H1 (cell line): ENCODE measurements at regions not wholly inside any gene's neighbourhood (a gene's known extent, or its start where the extent isn't known, plus 50 kb on each side); places are given as distances from the start of the nearest gene placed in this dataset.

Experiments
- CTCF ChIA-PET: fragments of 300-600 bp; sonication (Branson Sonifier 250); formaldehyde crosslinking; loops from one replicate; lab custom pipeline; 2021; ENCODE audit not compliant: partially characterized antibody; lab: Charles Lee
- POLR2A ChIA-PET: fragments of 300-600 bp; sonication (Branson Sonifier 250); formaldehyde crosslinking; loops from one replicate; lab custom pipeline; 2021; ENCODE audit warnings: inconsistent platforms; ENCODE audit not compliant: partially characterized antibody; lab: Charles Lee
- DNase-seq, 2 experiments: peaks; one replicate each; pipeline versions ENCODE4 v3.0.0 to v3.0.0-alpha.2; 2010 to 2022; ENCODE audit warnings: low spot score in 2 of 2, low read depth in 1 of 2, mixed read lengths in 1 of 2
- FAIRE-seq: peaks from 2 replicates; lab custom pipeline; 2011; peaks lifted over from hg19 to GRCh38; lab: Jason Lieb, UNC
- H2AFZ ChIP-seq: 2 replicates; pipeline ENCODE4 v1.8.1; 2012; ENCODE audit warnings: low read length, inconsistent platforms
- H2AK5ac ChIP-seq: 2 replicates; pipeline ENCODE4 v1.6.1; 2013; ENCODE audit warnings: low read depth, low read length
- H2BK120ac ChIP-seq: replicated peaks from 2 replicates; pipeline ENCODE3; 2013; ENCODE audit warnings: low read depth, low read length, inconsistent platforms
- H2BK12ac ChIP-seq: 2 replicates; pipeline ENCODE4 v1.6.1; 2013; ENCODE audit warnings: low read depth, low read length
- H2BK15ac ChIP-seq: 2 replicates; pipeline ENCODE4 v1.6.1; 2013; ENCODE audit warnings: low read length
- H2BK20ac ChIP-seq: 2 replicates; pipeline ENCODE4 v1.6.1; 2013; ENCODE audit warnings: low read length
- H2BK5ac ChIP-seq: 2 replicates; pipeline ENCODE4 v1.6.1; 2013; ENCODE audit warnings: low read depth, low read length
- H3K14ac ChIP-seq: 2 replicates; pipeline ENCODE4 v1.6.1; 2013; ENCODE audit warnings: inconsistent platforms; ENCODE audit not compliant: insufficient read length
- H3K18ac ChIP-seq: 2 replicates; pipeline ENCODE4 v1.6.1; 2013; ENCODE audit warnings: low read length; ENCODE audit errors: extremely low read depth
- H3K23ac ChIP-seq: 2 replicates; pipeline ENCODE4 v1.6.1; 2013; ENCODE audit warnings: inconsistent platforms; ENCODE audit not compliant: insufficient read length
- H3K23me2 ChIP-seq: 2 replicates; pipeline ENCODE4 v1.6.1; 2013; ENCODE audit warnings: low read depth, low read length
- H3K27ac ChIP-seq: 2 replicates; pipeline ENCODE4 v1.6.1; 2011; ENCODE audit warnings: low read depth, low read length, inconsistent platforms
- H3K27me3 ChIP-seq, 4 experiments: replicated peaks in 1 of 4; 1 replicate in 1 of 4; 2 replicates in 3 of 4; pipeline versions ENCODE4 v1.6.1 to v1.8.1; 2011 to 2013; ENCODE audit warnings: low read length in 3 of 4, mild to moderate bottlenecking in 3 of 4, inconsistent platforms in 2 of 4, mixed read lengths in 2 of 4, moderate library complexity in 1 of 4; ENCODE audit not compliant: control insufficient read depth in 3 of 4, insufficient read depth in 3 of 4; ENCODE audit errors: extremely low read depth in 1 of 4
- H3K36me3 ChIP-seq, 4 experiments: 2 replicates each; pipeline versions ENCODE4 v1.6.1 to v1.8.1; 2011 to 2013; ENCODE audit warnings: mild to moderate bottlenecking in 4 of 4, low read length in 3 of 4, moderate library complexity in 2 of 4, control low read depth in 1 of 4, inconsistent platforms in 1 of 4; ENCODE audit not compliant: insufficient read depth in 4 of 4, control insufficient read depth in 2 of 4
- H3K4ac ChIP-seq: replicated peaks from 2 replicates; pipeline ENCODE3; 2013; ENCODE audit warnings: low read length, low read depth, mixed read lengths, inconsistent platforms; ENCODE audit not compliant: insufficient read length
- H3K4me1 ChIP-seq, 4 experiments: replicated peaks in 1 of 4; 1 replicate in 1 of 4; 2 replicates in 3 of 4; pipeline versions ENCODE4 v1.6.1 to v1.8.1; 2011 to 2013; ENCODE audit warnings: low read length in 3 of 4, inconsistent platforms in 2 of 4, mixed read lengths in 1 of 4; ENCODE audit not compliant: insufficient read depth in 4 of 4, control insufficient read depth in 3 of 4
- H3K4me2 ChIP-seq, 2 experiments: 2 replicates each; pipeline versions ENCODE4 v1.6.1 to v1.8.1; 2011 to 2013; ENCODE audit warnings: low read depth in 2 of 2, low read length in 2 of 2, control low read depth in 1 of 2, inconsistent platforms in 1 of 2, mild to moderate bottlenecking in 1 of 2; ENCODE audit not compliant: insufficient read depth in 1 of 2
- H3K4me3 ChIP-seq, 4 experiments: fragments of 200-600, 300-600 bp in 1 of 4; sonication (generic), shearing (Covaris generic), sonication (Bioruptor Twin) in 1 of 4; 2 replicates each; pipeline versions ENCODE4 v1.5.1 to v1.8.1; 2011 to 2016; ENCODE audit warnings: low read length in 4 of 4, low read depth in 3 of 4, control low read depth in 2 of 4, inconsistent platforms in 2 of 4, mild to moderate bottlenecking in 2 of 4, mixed read lengths in 1 of 4, moderate library complexity in 1 of 4; ENCODE audit not compliant: insufficient read depth in 2 of 4; ENCODE audit errors: extremely low read depth in 1 of 4
- H3K56ac ChIP-seq: replicated peaks from 2 replicates; pipeline ENCODE3; 2013; ENCODE audit warnings: low read depth, mild to moderate bottlenecking, mixed read lengths, low read length, inconsistent platforms; ENCODE audit not compliant: insufficient read length
- H3K79me1 ChIP-seq: 2 replicates; pipeline ENCODE4 v1.6.1; 2013; ENCODE audit warnings: low read depth, low read length, control low read depth
- H3K79me2 ChIP-seq, 2 experiments: 2 replicates each; pipeline versions ENCODE4 v1.6.1 to v1.8.1; 2012 to 2013; ENCODE audit warnings: low read length in 2 of 2, mild to moderate bottlenecking in 2 of 2, inconsistent platforms in 1 of 2; ENCODE audit not compliant: insufficient read depth in 2 of 2, control insufficient read depth in 1 of 2
- H3K9ac ChIP-seq, 4 experiments: replicated peaks in 1 of 4; 1 replicate in 1 of 4; 2 replicates in 3 of 4; pipeline versions ENCODE4 v1.6.1 to v1.8.1; 2011 to 2013; ENCODE audit warnings: low read depth in 3 of 4, low read length in 3 of 4, control low read depth in 2 of 4, mild to moderate bottlenecking in 2 of 4, moderate library complexity in 2 of 4, inconsistent platforms in 1 of 4; ENCODE audit errors: extremely low read depth in 1 of 4
- H3K9me3 ChIP-seq, 2 experiments: 2 replicates each; pipeline versions ENCODE4 v1.6.1 to v1.8.1; 2012 to 2013; ENCODE audit warnings: mild to moderate bottlenecking in 2 of 2, moderate library complexity in 2 of 2, control low read depth in 1 of 2, inconsistent platforms in 1 of 2, low read depth in 1 of 2, low read length in 1 of 2, mixed read lengths in 1 of 2; ENCODE audit not compliant: insufficient read depth in 2 of 2
- H4K20me1 ChIP-seq, 2 experiments: replicated peaks in 1 of 2; 2 replicates each; pipeline versions ENCODE3 to v1.8.1; 2011 to 2013; ENCODE audit warnings: inconsistent platforms in 2 of 2, low read length in 2 of 2, mild to moderate bottlenecking in 1 of 2; ENCODE audit not compliant: insufficient read depth in 2 of 2, control insufficient read depth in 1 of 2
- H4K5ac ChIP-seq: 2 replicates; pipeline ENCODE4 v1.6.1; 2013; ENCODE audit warnings: low read length, low read depth, mixed read lengths, inconsistent platforms; ENCODE audit not compliant: insufficient read length
- H4K8ac ChIP-seq: 2 replicates; pipeline ENCODE4 v1.8.0; 2013; ENCODE audit warnings: mild to moderate bottlenecking, moderate library complexity, low read length, inconsistent platforms; ENCODE audit not compliant: insufficient read depth; ENCODE audit errors: extremely low read depth
- H4K91ac ChIP-seq: replicated peaks from 2 replicates; pipeline ENCODE3; 2013; ENCODE audit warnings: low read length, mixed read lengths, inconsistent platforms; ENCODE audit not compliant: insufficient read length
- ASH2L ChIP-seq: fragments of 200-600, 300-600 bp; sonication (generic); IDR thresholded peaks from one replicate; pipeline ENCODE4 v1.7.1; 2017; ENCODE audit warnings: low read length
- CBX5 ChIP-seq: fragments of 300-800, 300-1000 bp; sonication (generic); IDR thresholded peaks from 2 replicates; pipeline ENCODE4 v1.7.1; 2016; ENCODE audit warnings: antibody characterized with exemption, low read length, low read depth
- CHD1 ChIP-seq: IDR thresholded peaks from 2 replicates; pipeline ENCODE4 v1.6.1; 2012; ENCODE audit warnings: low read depth, low read length, improper control_type of control experiment
- MAFK ChIP-seq: IDR thresholded peaks from 2 replicates; pipeline ENCODE4 v1.6.1; 2012; ENCODE audit warnings: low read depth, mild to moderate bottlenecking, improper control_type of control experiment, low read length
- SP4 ChIP-seq: IDR thresholded peaks from 2 replicates; pipeline ENCODE4 v1.6.1; 2012; ENCODE audit warnings: low read length, inconsistent platforms
- WGBS, 2 experiments: shearing (Covaris generic) in 1 of 2; methylation state at CpG; one replicate each; pipeline versions ENCODE4 v1.1.6 to v1.1.7; 2013 to 2015; ENCODE audit warnings: low lambda C conversion rate in 2 of 2, mixed read lengths in 2 of 2, inconsistent platforms in 1 of 2, low coverage in 1 of 2, missing lambda C conversion rate in 1 of 2; ENCODE audit not compliant: insufficient replicate concordance in 2 of 2, insufficient coverage in 1 of 2, insufficient read length in 1 of 2; ENCODE audit errors: extremely low coverage in 1 of 2, missing lambda C conversion rate in 1 of 2; 5-methylcytosine and 5-hydroxymethylcytosine counted together

- Histone ChIP-seq H4K5ac (no peak overlapping the region), H3K4me2 (no peak overlapping the region), H3K56ac (no peak overlapping the region), H3K79me1 (no peaks in the 10 kb centered on the region), H3K4me1 (no peaks in the 10 kb centered on the region), H3K36me3 (no peaks in the 10 kb centered on the region), H3K9me3 (no peaks in the 10 kb centered on the region), H3K79me2 (no peaks in the 10 kb centered on the region), H2AK5ac (no peak overlapping the region), H3K23me2 (no peaks in the 10 kb centered on the region), H2BK15ac (no peak overlapping the region), H2BK120ac (no peak overlapping the region), H2AFZ (no peak overlapping the region), H2BK5ac (no peak overlapping the region), H2BK20ac (no peak overlapping the region), H2BK12ac (no peak overlapping the region), H4K91ac (no peak overlapping the region), H3K4me3 (no peak overlapping the region), H3K27ac (no peak overlapping the region), H3K23ac (no peak overlapping the region), H4K20me1 (no peaks in the 10 kb centered on the region), H3K14ac (no peak overlapping the region), H3K27me3 (no peaks in the 10 kb centered on the region), H3K18ac (no peak overlapping the region), H3K4ac (no peak overlapping the region), H3K9ac (no peak overlapping the region), H4K8ac (no peak overlapping the region)
- DNase-seq: no peak
- FAIRE-seq: no peak
- WGBS, 2 experiments: 91% methylated on average over 2 of the region's 2 CpGs; no CpG with 5 or more reads in 1 of the 2 experiments
- ChIA-PET POLR2A (no interaction called here), CTCF (no interaction called here)
- TF ChIP-seq MAFK (no peak), ASH2L (no peak), SP4 (no peak), CHD1 (no peak), CBX5 (no peak)
Measured at GRCh38 chr11:26202754-26203153, 129.2 kb upstream of the ANO3 start.
